K562 (cell line): ENCODE measurements at regions not wholly inside any gene's neighbourhood (a gene's known extent, or its start where the extent isn't known, plus 50 kb on each side); places are given as distances from the start of the nearest gene placed in this dataset.

ENCODE experiments used
- ATAC-seq: fragments of 200-7000 bp; cut with Tn5 transposase; 3 replicates; pipeline ENCODE4 v1.9.1; 2020; ENCODE audit warnings: moderate library complexity
- BruUV-seq: library from RNA; stranded (reverse); fragments of 400-500 nt; replicated peaks from 2 replicates; lab custom pipeline; 2021; lab: Mats Ljungman, UMichigan
- CTCF ChIA-PET: fragments of 300-600 bp; formaldehyde crosslinking; extraction: SDS; loops from one replicate; lab custom pipeline; 2021; ENCODE audit warnings: low intra/inter-chr PET ratio; lab: Yijun Ruan, JAX
- POLR2A ChIA-PET: fragments of 300-600, 350-650 bp; sonication (Branson Sonifier 250); formaldehyde crosslinking; extraction: SDS; loops from one replicate; lab custom pipeline; 2021; ENCODE audit warnings: antibody characterized with exemption, inconsistent platforms; lab: Yijun Ruan, JAX
- DNase-seq, 4 experiments: peaks; one replicate each; pipeline versions ENCODE4 v3.0.0 to v3.0.0-alpha.2; 2011 to 2018; ENCODE audit warnings: low spot score in 3 of 4, mixed read lengths in 3 of 4; ENCODE audit errors: extremely low read depth in 1 of 4
- FAIRE-seq: peaks from 2 replicates; lab custom pipeline; 2011; peaks lifted over from hg19 to GRCh38; lab: Jason Lieb, UNC
- H2AFZ ChIP-seq: 2 replicates; pipeline ENCODE4 v1.6.0; 2011; ENCODE audit warnings: low read depth, low read length, control low read depth, inconsistent platforms
- H3K27ac ChIP-seq: fragments of 200-600 bp; 3 replicates; pipeline ENCODE4 v1.8.0; 2011; ENCODE audit warnings: low read depth, mild to moderate bottlenecking, control low read depth, inconsistent platforms, low read length, moderate library complexity, mixed read lengths; ENCODE audit errors: extremely low read depth
- H3K27me3 ChIP-seq, 2 experiments: fragments of 300-600 bp in 1 of 2; 2 replicates in 1 of 2; 3 replicates in 1 of 2; pipeline versions ENCODE4 v1.6.0 to v1.8.0; 2011; ENCODE audit warnings: inconsistent platforms in 2 of 2, low read length in 2 of 2, mild to moderate bottlenecking in 1 of 2, mixed read lengths in 1 of 2, moderate library complexity in 1 of 2; ENCODE audit not compliant: control insufficient read depth in 2 of 2, insufficient read depth in 2 of 2
- H3K36me3 ChIP-seq: fragments of 300-600 bp; 3 replicates; pipeline ENCODE4 v1.8.0; 2011; ENCODE audit warnings: mild to moderate bottlenecking, low read length, inconsistent platforms; ENCODE audit not compliant: control insufficient read depth, insufficient read depth
- H3K4me1 ChIP-seq, 2 experiments: fragments of 200-600 bp in 1 of 2; replicated peaks in 1 of 2; 2 replicates in 1 of 2; 3 replicates in 1 of 2; pipeline versions ENCODE4 v1.5.1 to v1.8.0; 2011; ENCODE audit warnings: inconsistent platforms in 2 of 2, low read length in 2 of 2, mild to moderate bottlenecking in 1 of 2, mixed read lengths in 1 of 2, moderate library complexity in 1 of 2; ENCODE audit not compliant: control insufficient read depth in 2 of 2, insufficient read depth in 2 of 2
- H3K4me2 ChIP-seq: 2 replicates; pipeline ENCODE4 v1.6.1; 2011; ENCODE audit warnings: low read length, control low read depth, inconsistent platforms, mixed read lengths; ENCODE audit not compliant: insufficient read depth
- H3K4me3 ChIP-seq: fragments of 200-600 bp; sonication (generic), shearing (Covaris generic); 2 replicates; pipeline ENCODE4 v1.5.1; 2016; ENCODE audit warnings: control low read depth, inconsistent platforms
- H3K79me2 ChIP-seq: fragments of 200-600 bp; 3 replicates; pipeline ENCODE4 v1.8.0; 2011; ENCODE audit warnings: low read length, inconsistent platforms; ENCODE audit not compliant: control insufficient read depth, insufficient read depth
- H3K9ac ChIP-seq, 2 experiments: 2 replicates each; pipeline versions ENCODE4 v1.6.0 to v1.6.1; 2011; ENCODE audit warnings: low read depth in 2 of 2, low read length in 2 of 2, control low read depth in 1 of 2, inconsistent platforms in 1 of 2, mild to moderate bottlenecking in 1 of 2, mixed read lengths in 1 of 2; ENCODE audit not compliant: insufficient read depth in 1 of 2
- H3K9me1 ChIP-seq: one replicate; pipeline ENCODE4 v1.6.0; 2011; ENCODE audit warnings: inconsistent platforms, mild to moderate bottlenecking, low read length, moderate library complexity; ENCODE audit not compliant: control insufficient read depth, insufficient read depth
- H3K9me3 ChIP-seq: replicated peaks from 2 replicates; pipeline ENCODE4 v1.5.1; 2011; ENCODE audit warnings: low read depth, low read length, inconsistent platforms; ENCODE audit not compliant: control insufficient read depth, insufficient read depth
- H4K20me1 ChIP-seq: replicated peaks from 2 replicates; pipeline ENCODE4 v1.6.1; 2011; ENCODE audit warnings: low read length, inconsistent platforms, mixed read lengths; ENCODE audit not compliant: control insufficient read depth, insufficient read depth
- CEBPG ChIP-seq, 3 experiments: fragments of 200-800 bp in 1 of 3; sonication (Bioruptor generic) in 1 of 3; sonication (generic) in 1 of 3; formaldehyde crosslinking in 1 of 3; IDR thresholded peaks in 2 of 3; conservative IDR thresholded peaks in 1 of 3; 2 replicates each; pipeline versions ENCODE4 v1.6.1 to v1.8.0; 2016 to 2022; ENCODE audit warnings: missing compliant biosample characterization in 2 of 3, missing genetic modification characterization in 2 of 3, mild to moderate bottlenecking in 1 of 3, missing genetic modification reagents in 1 of 3
- GTF2E2 ChIP-seq: fragments of 200-800 bp; sonication (Bioruptor generic); IDR thresholded peaks from 2 replicates; pipeline ENCODE4 v1.6.1; 2016; ENCODE audit warnings: missing genetic modification characterization, missing compliant biosample characterization
- MAZ ChIP-seq, 2 experiments: fragments of 450-650 bp in 1 of 2; sonication (generic) in 1 of 2; formaldehyde crosslinking; IDR thresholded peaks in 1 of 2; conservative IDR thresholded peaks in 1 of 2; 2 replicates each; pipeline versions ENCODE4 v1.4.0 to v1.5.0; 2020; ENCODE audit warnings: mild to moderate bottlenecking in 1 of 2, missing genetic modification reagents in 1 of 2
- WGBS: fragments of 100-300 bp; shearing (Covaris generic); methylation state at CpG from one replicate; pipeline ENCODE4 v1.1.6; 2016; ENCODE audit warnings: low coverage, mixed read lengths; ENCODE audit not compliant: insufficient coverage; ENCODE audit errors: missing lambda C conversion rate; 5-methylcytosine and 5-hydroxymethylcytosine counted together
- in situ Hi-C: fragments of 300-500 bp; cut with MboI; formaldehyde crosslinking; loops from 4 replicates; pipeline ENCODE4 v1.15.0; 2018; ENCODE audit warnings: inconsistent platforms, mixed read lengths
- intact Hi-C: fragments of 100-400 bp; cut with micrococcal nuclease; formaldehyde crosslinking; loops from 2 replicates; pipeline ENCODE4 v1.14.2; 2022
- TF ChIP-seq, protein P1 (sequence below): sonication (generic); formaldehyde crosslinking; IDR thresholded peaks from 2 replicates; pipeline ENCODE4 v1.8.0; 2023; ENCODE audit warnings: mild to moderate bottlenecking, missing genetic modification reagents
- TF ChIP-seq, protein P2 (sequence below), 2 experiments: fragments of 450-650 bp; formaldehyde crosslinking in 1 of 2; IDR thresholded peaks; 2 replicates each; pipeline versions ENCODE4 v1.4.0 to v1.6.1; 2014 to 2020; ENCODE audit warnings: mild to moderate bottlenecking in 2 of 2, borderline replicate concordance in 1 of 2, low read depth in 1 of 2

DNA sequence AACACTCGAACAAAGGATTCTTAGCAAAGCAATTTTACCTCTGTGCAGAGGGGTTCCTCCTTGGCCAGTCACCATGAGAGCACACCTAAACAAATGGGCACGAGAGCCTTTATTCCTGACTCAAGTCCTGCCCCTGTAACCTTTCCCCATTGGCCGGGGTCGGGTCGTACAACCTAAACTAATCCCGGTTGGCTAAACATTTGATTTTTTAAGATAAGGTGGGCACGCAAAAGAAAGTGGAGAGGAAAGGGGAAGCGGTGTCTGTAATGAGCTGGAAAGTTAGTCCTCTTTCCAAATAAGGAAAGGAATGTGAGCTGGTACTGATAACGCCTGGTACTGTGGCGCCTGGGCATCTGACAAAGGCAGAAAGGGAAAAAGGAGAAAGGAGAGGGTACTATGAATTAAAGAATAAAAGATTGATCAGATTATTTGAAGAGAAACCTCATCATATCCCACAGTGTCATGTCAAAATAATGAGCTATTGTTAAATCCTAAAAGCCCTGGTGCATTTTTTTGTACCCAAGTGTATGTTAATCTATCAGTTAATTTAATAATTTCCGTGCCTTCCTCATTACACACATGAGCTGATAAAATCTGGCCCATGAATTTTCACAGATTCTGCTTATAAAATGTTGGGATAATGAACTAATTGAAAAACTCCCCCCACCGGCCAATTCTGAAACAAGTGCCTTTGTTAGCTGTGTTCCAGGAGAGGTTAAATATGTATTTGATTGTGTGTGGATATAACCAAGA lies 335.7 kb downstream of the RFC3 start:
- intact Hi-C loops, result no loop called here
- TF ChIP-seq MAZ (CRISPR knock-in tag; conservative IDR thresholded peaks at IDR 0.05 in 1 of 2, IDR thresholded peaks at IDR 0.05 in 1 of 2), result no peak
- TF ChIP-seq GTF2E2 (tag), result no peak
- TF ChIP-seq, protein P1, sequence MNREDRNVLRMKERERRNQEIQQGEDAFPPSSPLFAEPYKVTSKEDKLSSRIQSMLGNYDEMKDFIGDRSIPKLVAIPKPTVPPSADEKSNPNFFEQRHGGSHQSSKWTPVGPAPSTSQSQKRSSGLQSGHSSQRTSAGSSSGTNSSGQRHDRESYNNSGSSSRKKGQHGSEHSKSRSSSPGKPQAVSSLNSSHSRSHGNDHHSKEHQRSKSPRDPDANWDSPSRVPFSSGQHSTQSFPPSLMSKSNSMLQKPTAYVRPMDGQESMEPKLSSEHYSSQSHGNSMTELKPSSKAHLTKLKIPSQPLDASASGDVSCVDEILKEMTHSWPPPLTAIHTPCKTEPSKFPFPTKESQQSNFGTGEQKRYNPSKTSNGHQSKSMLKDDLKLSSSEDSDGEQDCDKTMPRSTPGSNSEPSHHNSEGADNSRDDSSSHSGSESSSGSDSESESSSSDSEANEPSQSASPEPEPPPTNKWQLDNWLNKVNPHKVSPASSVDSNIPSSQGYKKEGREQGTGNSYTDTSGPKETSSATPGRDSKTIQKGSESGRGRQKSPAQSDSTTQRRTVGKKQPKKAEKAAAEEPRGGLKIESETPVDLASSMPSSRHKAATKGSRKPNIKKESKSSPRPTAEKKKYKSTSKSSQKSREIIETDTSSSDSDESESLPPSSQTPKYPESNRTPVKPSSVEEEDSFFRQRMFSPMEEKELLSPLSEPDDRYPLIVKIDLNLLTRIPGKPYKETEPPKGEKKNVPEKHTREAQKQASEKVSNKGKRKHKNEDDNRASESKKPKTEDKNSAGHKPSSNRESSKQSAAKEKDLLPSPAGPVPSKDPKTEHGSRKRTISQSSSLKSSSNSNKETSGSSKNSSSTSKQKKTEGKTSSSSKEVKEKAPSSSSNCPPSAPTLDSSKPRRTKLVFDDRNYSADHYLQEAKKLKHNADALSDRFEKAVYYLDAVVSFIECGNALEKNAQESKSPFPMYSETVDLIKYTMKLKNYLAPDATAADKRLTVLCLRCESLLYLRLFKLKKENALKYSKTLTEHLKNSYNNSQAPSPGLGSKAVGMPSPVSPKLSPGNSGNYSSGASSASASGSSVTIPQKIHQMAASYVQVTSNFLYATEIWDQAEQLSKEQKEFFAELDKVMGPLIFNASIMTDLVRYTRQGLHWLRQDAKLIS (CRISPR knock-in tag), result no peak
- TF ChIP-seq CEBPG (CRISPR knock-in tag; IDR thresholded peaks at IDR 0.05), result no peak
- no peak for TF ChIP-seq CEBPG (tag; conservative IDR thresholded peaks at IDR 0.05 in 1 of 2, IDR thresholded peaks at IDR 0.05 in 1 of 2)
- TF ChIP-seq, protein P2, sequence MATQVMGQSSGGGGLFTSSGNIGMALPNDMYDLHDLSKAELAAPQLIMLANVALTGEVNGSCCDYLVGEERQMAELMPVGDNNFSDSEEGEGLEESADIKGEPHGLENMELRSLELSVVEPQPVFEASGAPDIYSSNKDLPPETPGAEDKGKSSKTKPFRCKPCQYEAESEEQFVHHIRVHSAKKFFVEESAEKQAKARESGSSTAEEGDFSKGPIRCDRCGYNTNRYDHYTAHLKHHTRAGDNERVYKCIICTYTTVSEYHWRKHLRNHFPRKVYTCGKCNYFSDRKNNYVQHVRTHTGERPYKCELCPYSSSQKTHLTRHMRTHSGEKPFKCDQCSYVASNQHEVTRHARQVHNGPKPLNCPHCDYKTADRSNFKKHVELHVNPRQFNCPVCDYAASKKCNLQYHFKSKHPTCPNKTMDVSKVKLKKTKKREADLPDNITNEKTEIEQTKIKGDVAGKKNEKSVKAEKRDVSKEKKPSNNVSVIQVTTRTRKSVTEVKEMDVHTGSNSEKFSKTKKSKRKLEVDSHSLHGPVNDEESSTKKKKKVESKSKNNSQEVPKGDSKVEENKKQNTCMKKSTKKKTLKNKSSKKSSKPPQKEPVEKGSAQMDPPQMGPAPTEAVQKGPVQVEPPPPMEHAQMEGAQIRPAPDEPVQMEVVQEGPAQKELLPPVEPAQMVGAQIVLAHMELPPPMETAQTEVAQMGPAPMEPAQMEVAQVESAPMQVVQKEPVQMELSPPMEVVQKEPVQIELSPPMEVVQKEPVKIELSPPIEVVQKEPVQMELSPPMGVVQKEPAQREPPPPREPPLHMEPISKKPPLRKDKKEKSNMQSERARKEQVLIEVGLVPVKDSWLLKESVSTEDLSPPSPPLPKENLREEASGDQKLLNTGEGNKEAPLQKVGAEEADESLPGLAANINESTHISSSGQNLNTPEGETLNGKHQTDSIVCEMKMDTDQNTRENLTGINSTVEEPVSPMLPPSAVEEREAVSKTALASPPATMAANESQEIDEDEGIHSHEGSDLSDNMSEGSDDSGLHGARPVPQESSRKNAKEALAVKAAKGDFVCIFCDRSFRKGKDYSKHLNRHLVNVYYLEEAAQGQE (IDR thresholded peaks at IDR 0.05; ENCODE audit: borderline replicate concordance), result no peak
- TF ChIP-seq, protein P2 (CRISPR knock-in tag; IDR thresholded peaks at IDR 0.05; ENCODE audit: low read depth), result no peak
- TF ChIP-seq, all 486 proteins: peak for 0
- no peaks in the 10 kb centered on the region for H3K9me1 ChIP-seq
- in situ Hi-C loops, result no loop called here
- no peaks in the 10 kb centered on the region for H3K27me3 ChIP-seq
- no TSS peak for BruUV-seq
- no peak overlapping the region for H3K4me3 ChIP-seq
- no peak for FAIRE-seq
- H3K36me3 ChIP-seq, result no peaks in the 10 kb centered on the region
- no peaks in the 10 kb centered on the region for H4K20me1 ChIP-seq
- H2AFZ ChIP-seq, result no peak overlapping the region
- ATAC-seq, result no peak
- WGBS, result 0% methylated on average over 11 of the region's 12 CpGs
- no peak for DNase-seq
- no peaks in the 10 kb centered on the region for H3K9me3 ChIP-seq
- no peak overlapping the region for H3K27ac ChIP-seq
- H3K4me2 ChIP-seq, result no peak overlapping the region
- H3K4me1 ChIP-seq, result no peaks in the 10 kb centered on the region
- no peak overlapping the region for H3K9ac ChIP-seq
- CTCF ChIA-PET, result no interaction called here
- POLR2A ChIA-PET, result no interaction called here
- no peaks in the 10 kb centered on the region for H3K79me2 ChIP-seq
